GM21786 (cell line): ENCODE measurements at regions not wholly inside any gene's neighbourhood (a gene's known extent, or its start where the extent isn't known, plus 50 kb on each side); places are given as distances from the start of the nearest gene placed in this dataset.

ENCODE experiments used
- ATAC-seq: cut with Tn5 transposase; IDR thresholded peaks from one replicate; pipeline ENCODE4 v1.9.1; 2021; ENCODE audit not compliant: unreplicated experiment

DNA sequence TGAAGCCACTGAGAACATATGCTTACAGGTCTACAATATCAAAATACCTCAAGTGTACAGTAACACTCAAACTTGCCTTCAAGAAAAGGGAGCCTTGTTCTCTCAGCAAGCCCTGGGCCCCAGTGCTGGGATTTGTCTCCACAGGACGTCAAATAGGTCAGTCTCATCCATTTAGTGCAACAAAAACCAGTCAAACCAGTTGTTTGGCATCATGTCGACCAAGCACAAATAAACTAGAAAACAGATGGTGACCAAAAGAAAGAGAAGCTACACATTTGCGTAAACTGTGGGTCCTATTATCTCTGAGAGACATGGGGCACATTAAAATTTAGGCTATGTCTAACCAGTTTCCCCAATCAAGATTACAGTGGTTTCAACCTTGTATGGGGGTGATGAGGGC, 182.6 kb upstream of the PKDCC start:
- no peak for ATAC-seq

- ATAC-seq: no peak
These were observed 180.3 kb upstream of the PKDCC start for GRCh38 chr2:41867553-41867952.

- no peak for ATAC-seq
These were observed 178.1 kb upstream of the PKDCC start for GRCh38 chr2:41869542-41870264.

- ATAC-seq: no peak
These were observed 177.6 kb upstream of the PKDCC start for GRCh38 chr2:41870265-41870585.

GRCh38 chr2:41871080-41871479, 176.7 kb upstream of the PKDCC start:
- ATAC-seq: no peak

DNA sequence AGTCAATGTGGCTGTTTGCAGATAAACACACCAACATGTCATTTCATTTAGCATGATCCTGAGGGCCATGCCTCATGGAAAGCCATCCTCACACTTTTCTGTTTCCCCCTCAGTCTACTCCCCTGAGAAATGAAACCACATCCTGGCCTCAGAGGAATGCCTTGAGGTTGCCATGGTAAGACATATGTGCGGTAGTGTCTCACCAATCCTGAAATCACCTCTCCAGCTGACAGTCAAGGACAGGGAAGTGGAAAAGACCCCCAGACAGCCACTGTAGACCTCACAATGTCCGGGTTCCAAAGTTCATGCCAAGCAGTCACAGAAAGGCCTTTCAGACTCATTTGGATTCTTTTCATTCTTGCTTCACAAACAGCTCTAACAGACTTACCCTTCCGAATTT, 175.2 kb upstream of the PKDCC start:
- ATAC-seq: no peak

DNA sequence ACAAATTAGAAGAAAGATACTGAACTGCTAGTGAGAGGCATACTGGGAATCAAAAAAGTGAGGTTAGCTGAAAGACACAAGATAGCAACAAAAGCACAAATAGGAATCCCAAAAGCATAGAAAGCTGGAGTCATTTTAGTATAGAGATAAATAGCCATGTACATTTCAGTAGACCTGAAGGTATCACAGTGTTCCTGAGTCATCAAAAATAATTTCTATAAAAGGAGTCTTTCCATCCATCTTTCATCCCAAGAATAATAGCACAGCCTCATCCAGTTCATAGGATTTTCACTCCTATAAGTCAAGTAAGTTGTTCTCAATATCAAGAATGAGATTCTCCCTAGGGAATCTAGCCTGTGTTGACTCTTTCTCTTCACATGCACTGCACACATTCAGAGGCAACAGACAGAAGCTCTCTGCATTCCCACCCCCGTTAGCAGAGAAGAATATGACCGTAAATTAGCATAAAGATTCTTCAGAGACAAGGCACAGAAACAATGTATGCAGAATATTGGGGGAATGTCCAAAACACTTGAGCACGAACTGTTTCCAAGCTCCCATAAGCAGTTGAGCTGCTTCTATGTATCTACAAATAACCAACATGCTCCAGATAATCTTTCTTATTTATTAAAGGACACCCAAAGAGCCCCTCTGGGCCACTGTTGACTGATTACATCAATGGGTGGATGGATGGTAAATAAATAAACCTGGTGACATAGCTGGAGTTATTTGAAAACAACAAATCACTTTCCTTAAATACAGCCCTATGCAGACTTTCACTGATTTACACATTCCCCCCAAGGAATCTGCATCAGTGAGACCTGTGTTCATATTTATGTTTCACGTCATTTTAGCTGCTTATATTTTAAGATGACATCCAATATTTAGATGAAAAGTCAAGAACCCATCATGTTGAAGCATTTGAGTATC, 174.5 kb upstream of the PKDCC start:
- no peak for ATAC-seq

DNA sequence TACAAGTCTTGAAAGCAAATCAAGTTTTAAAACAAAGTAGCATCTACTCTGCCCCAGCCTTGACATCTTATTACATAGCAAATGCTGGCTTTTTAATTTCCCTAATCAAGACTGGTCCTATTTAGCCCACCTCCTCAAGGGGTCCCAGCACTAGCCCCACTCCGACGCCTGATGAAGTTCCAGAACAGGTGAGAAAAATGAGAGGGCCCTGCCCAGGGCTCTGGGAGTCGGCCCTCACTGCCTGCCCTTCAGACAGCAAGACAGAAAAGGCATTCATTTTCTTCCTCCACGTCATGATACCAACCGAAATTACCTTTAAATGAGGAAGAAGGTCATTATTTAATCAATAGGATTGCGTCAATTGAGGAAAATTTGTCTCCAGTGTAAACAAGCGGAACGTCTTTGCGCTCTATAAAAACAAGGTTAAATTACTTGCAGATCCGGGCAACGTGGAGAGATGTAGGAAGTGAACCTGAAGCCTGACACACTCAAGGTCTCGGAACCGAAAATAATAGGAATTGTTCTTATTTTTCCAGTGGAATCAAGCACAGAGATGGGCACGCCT, 170.6 kb upstream of the PKDCC start:
- no peak for ATAC-seq

GRCh38 chr2:41878056-41878455, 169.8 kb upstream of the PKDCC start:
- no peak for ATAC-seq

DNA sequence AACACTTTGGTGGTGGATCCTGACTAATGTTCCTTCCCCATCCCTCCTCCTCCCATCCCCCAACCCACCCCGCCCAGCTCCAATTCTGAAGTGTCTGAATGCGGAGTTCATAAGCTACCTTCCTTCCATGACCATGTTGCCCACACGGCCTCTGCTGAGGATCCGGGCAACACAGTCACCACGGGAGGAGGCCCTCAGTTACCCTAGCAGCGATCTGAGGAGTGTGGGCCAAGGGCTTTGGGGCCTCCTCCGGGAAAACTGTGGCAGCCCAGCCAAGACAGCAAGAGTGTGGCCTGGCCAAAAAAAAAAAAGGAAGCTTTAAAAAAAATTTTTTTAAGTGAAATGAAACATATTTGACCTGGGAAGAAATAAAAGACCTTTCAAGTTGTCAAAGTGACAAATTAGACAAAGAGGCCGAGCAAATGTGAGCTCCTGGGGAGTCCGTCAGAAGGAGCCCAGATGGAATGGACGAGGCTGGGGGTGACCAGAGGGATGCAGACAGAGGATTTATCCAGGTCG, 169.0 kb upstream of the PKDCC start:
- ATAC-seq: no peak

DNA sequence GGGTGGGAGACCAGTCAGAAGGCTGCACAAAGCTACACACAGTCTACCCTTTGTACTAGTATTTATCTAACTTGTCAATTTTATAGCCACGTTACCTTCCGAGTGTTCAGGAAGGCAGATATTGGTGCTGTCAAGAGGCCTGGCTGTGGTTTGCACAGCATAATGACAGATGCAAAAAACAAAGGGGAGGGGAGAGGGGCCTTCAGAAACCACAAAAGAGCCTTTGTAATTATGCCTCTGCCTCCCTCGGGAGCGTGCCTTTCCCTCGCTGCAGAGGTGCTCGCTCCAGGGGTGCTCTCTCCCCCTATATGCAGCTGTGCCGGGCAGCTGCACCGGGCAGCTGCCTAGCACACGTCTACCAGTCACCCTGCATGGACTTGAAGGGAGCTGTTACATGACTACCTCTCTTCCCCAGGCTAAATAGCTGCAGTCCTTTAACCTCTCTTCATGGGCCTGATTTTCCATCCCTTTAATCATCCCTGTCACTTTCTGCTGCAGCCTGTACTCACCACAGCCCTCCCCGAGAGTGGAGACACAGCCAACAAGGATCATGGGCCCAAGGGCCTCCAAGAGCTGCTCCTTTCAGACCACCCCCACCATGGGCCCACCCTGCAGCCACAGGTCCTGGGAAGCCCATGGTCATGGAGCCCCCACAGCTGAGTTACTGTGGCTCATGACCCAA, 168.4 kb upstream of the PKDCC start:
- ATAC-seq: no peak

- ATAC-seq: no peak
These were observed 167.1 kb upstream of the PKDCC start for GRCh38 chr2:41880561-41881243.

- ATAC-seq: no peak
These were observed 166.6 kb upstream of the PKDCC start for GRCh38 chr2:41881249-41881648.

DNA sequence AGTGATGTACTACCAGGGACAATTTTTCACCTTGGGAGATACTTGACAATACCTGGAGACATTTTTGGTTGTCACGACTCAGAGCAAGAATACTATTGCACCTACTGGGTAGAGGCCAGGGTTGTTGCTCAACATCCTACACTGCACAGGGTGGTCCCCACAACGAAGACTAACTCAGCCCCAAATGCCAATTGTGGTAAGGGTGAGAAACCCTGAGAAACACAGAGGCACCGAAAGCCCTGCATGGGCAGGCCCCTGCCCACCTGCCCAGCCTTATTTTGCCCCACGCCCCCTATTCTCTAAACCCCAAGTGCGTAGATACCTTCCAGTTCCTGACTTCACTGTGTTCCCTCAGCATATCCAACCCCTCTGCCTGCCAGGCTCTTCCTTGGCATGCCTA, 163.1 kb upstream of the PKDCC start:
- ATAC-seq: no peak

GRCh38 chr2:41886145-41886664, 161.6 kb upstream of the PKDCC start:
- ATAC-seq: no peak

DNA sequence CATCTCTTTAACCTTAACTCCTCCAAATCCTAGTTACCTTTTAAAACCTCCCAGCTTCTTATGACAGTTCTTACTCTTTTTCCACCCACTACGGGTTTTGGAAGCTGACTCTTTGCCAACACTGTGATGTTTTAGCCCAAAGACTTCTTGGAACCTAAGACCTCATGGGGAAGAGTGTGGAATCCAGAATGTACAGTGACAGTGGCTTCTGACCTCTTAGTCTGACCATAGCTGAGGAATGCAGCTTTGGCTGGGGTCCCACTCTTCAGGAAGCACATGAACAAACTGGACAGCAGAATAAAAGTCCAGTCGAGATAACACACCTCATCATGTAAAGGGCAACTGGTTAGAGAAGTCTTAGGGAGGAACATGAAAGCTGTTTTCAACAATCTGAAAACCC, 161.1 kb upstream of the PKDCC start:
- ATAC-seq: no peak

- ATAC-seq: no peak
These were observed 157.5 kb upstream of the PKDCC start for GRCh38 chr2:41890341-41890740.

- no peak for ATAC-seq
These were observed 155.3 kb upstream of the PKDCC start for GRCh38 chr2:41892476-41892875.

DNA sequence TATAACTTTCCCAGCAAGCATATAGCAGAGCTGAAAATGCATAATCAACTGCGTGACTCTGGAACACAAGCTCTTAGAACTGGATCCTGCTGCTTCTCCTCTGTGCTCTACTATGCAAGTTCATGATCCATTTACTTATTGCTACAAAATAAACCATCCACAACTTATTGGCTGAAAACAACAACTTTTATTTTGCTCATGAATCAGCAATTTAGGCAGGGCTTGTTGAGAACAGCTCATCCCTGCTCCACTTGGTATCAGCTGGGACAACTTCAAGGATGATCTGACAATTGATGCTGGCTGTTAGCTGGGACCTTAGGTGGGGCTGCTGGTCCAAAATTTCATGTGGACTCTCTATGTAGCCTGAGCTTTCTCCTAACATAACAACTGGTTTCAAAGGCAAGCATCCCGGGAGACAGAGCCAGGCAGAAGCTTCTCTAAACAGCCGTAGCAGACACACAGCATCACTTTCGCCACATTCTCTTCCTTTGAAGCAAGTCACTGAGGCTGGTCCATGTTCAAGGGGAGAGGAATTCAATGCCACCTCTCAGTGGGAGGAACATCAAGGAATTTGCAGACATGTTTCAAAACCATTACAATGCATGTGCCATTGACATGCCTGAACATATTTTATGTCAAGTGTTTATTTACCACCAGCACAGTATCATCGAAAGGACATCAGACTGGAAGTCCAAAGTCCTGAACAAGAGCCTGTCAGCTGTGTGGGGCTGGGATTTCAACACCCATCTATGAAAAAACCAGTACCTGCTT, 153.1 kb upstream of the PKDCC start:
- ATAC-seq: no peak

GRCh38 chr2:41895334-41895664, 152.5 kb upstream of the PKDCC start:
- no peak for ATAC-seq
